ENCODE measurements at regions not wholly inside any gene's neighbourhood (a gene's known extent, or its start where the extent isn't known, plus 50 kb on each side); places are given as distances from the start of the nearest gene placed in this dataset.

DNA sequence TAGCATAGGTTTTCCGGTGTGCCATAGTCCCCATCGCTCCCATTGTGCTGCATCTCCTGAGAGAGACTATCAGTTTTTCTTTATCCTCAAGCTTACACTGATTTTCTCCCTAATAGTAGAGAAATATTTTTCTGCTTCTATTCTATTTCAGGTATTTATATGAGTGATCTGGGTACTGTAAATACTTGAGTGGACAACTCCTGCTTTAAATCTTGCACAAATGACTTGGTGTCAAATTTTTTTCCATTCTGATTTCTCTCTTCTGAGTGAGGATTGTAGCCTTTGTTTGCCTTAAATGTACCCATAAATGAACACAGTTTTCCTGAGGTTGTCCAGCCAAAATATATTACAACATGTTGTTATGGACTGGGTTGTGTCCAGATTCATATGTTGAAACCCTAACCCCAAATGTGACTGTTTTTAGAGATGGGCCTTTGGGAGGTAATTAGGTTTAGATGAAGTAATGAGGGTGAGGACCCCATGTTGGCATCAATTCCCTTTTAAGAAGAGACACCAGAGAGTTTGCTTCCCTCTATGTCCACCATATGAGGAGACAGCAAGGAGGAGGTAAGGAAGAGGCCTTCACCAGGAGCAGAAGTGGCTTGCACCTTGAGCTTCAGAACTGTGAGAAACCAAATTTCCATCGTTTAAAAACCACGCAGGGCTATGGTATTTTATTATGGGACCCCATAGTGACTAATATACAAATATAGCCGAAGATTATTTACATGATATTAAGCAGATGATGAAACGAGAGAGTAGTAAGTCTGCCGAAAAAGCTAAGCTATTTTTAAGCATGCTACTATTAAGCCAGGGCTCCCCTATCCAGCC, 336.4 kb upstream of the MPDZ start:
- TF ChIP-seq POLR2AphosphoS5 (IDR thresholded peaks at IDR 0.05; ENCODE audit: low read depth, low read length) (no peak), POLR2A (IDR thresholded peaks at IDR 0.05; ENCODE audit: low read depth, low read length) (no peak), TAF1 (IDR thresholded peaks at IDR 0.05; ENCODE audit: borderline replicate concordance, low read depth, low read length) (no peak)

Data from GM12892 (cell line).